OCI-LY3 (cell line): ENCODE measurements at regions not wholly inside any gene's neighbourhood (a gene's known extent, or its start where the extent isn't known, plus 50 kb on each side); places are given as distances from the start of the nearest gene placed in this dataset.
"Not testable (repeated sequence)": the region's sequence is repeated elsewhere in the genome, so short reads cannot be mapped to it uniquely, and the experiment has no call there.

Experiments used
- H2AFZ ChIP-seq: fragments of 200-600, 300-600 bp; shearing (Covaris generic); 2 replicates; pipeline ENCODE4 v1.6.0; 2014; ENCODE audit warnings: antibody characterized with exemption, low read depth, low read length
- H3K27ac ChIP-seq: fragments of 200-600, 300-600 bp; sonication (generic); 2 replicates; pipeline ENCODE4 v1.5.1; 2014; ENCODE audit warnings: mild to moderate bottlenecking, low read length, moderate library complexity, mixed read lengths
- H3K27me3 ChIP-seq: fragments of 200-600, 300-600 bp; sonication (generic); 2 replicates; pipeline ENCODE4 v1.6.1; 2014; ENCODE audit warnings: low read depth, low read length, mixed read lengths
- H3K36me3 ChIP-seq: fragments of 200-600, 300-600 bp; sonication (generic); replicated peaks from 2 replicates; pipeline ENCODE3; 2014; ENCODE audit warnings: low read depth, low read length, mixed read lengths
- H3K4me1 ChIP-seq: fragments of 300-600, 200-600 bp; sonication (generic); 2 replicates; pipeline ENCODE4 v1.6.1; 2014; ENCODE audit warnings: low read length, mixed read lengths
- H3K4me2 ChIP-seq: fragments of 200-600, 300-600 bp; sonication (generic); 2 replicates; pipeline ENCODE4 v1.6.1; 2014; ENCODE audit warnings: low read length, mixed read lengths
- H3K4me3 ChIP-seq: fragments of 300-600, 200-600 bp; sonication (generic); 2 replicates; pipeline ENCODE4 v1.5.1; 2014; ENCODE audit warnings: antibody characterized with exemption, mild to moderate bottlenecking, low read length, moderate library complexity
- H3K79me2 ChIP-seq: fragments of 300-600, 200-600 bp; shearing (Covaris generic); 2 replicates; pipeline ENCODE4 v1.6.1; 2014; ENCODE audit warnings: mild to moderate bottlenecking, low read length, mixed read lengths
- H3K9ac ChIP-seq: fragments of 300-600, 200-600 bp; shearing (Covaris generic); 2 replicates; pipeline ENCODE4 v1.6.0; 2014; ENCODE audit warnings: mild to moderate bottlenecking, low read length, moderate library complexity
- H3K9me3 ChIP-seq: fragments of 200-600, 300-600 bp; shearing (Covaris generic); 2 replicates; pipeline ENCODE4 v1.6.1; 2014; ENCODE audit warnings: low read length, mixed read lengths; ENCODE audit not compliant: insufficient read depth
- H4K20me1 ChIP-seq: fragments of 200-600, 300-600 bp; sonication (generic); 2 replicates; pipeline ENCODE4 v1.6.1; 2016; ENCODE audit warnings: low read length, mixed read lengths; ENCODE audit not compliant: insufficient read depth
- EZH2phosphoT487 ChIP-seq: fragments of 200-600 bp; shearing (Covaris generic); IDR thresholded peaks from 2 replicates; pipeline ENCODE4 v1.6.1; 2018; ENCODE audit warnings: antibody characterized with exemption, mixed run types, low read depth
- TF ChIP-seq, protein P1 (sequence below): fragments of 200-600, 300-600 bp; sonication (generic); IDR thresholded peaks from 2 replicates; pipeline ENCODE4 v1.5.1; 2014; ENCODE audit warnings: antibody characterized with exemption, low read length, low read depth

DNA sequence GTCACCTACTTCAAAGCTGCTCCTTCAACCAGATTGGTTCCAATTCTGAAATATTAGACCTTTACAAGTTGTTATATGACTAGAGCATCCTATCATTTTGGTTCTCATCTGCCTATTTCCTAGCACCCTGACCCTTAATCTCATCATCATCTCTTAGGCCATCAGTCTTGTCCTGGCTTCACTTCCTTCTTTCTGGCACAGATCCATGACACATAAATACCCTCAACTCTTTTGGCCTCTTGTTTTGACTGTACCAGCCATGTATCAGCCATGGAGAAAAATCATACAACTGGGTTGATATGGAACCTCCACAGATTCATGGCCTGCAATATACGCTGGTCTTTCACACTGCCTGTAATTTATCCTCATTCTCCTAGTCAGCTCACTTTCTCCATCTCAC, 123.1 kb upstream of the FBXL17 start:
- no peak overlapping the region for H3K9ac ChIP-seq
- H3K4me1 ChIP-seq: no peaks in the 10 kb centered on the region
- H3K36me3 ChIP-seq: no peaks in the 10 kb centered on the region
- H3K27ac ChIP-seq: no peak overlapping the region
- H3K4me3 ChIP-seq: no peak overlapping the region
- no peaks in the 10 kb centered on the region for H3K27me3 ChIP-seq
- TF ChIP-seq, protein P1, sequence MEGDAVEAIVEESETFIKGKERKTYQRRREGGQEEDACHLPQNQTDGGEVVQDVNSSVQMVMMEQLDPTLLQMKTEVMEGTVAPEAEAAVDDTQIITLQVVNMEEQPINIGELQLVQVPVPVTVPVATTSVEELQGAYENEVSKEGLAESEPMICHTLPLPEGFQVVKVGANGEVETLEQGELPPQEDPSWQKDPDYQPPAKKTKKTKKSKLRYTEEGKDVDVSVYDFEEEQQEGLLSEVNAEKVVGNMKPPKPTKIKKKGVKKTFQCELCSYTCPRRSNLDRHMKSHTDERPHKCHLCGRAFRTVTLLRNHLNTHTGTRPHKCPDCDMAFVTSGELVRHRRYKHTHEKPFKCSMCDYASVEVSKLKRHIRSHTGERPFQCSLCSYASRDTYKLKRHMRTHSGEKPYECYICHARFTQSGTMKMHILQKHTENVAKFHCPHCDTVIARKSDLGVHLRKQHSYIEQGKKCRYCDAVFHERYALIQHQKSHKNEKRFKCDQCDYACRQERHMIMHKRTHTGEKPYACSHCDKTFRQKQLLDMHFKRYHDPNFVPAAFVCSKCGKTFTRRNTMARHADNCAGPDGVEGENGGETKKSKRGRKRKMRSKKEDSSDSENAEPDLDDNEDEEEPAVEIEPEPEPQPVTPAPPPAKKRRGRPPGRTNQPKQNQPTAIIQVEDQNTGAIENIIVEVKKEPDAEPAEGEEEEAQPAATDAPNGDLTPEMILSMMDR: no peak
- no peak for TF ChIP-seq EZH2phosphoT487
- no peaks in the 10 kb centered on the region for H3K9me3 ChIP-seq
- H3K4me2 ChIP-seq: no peak overlapping the region
- H4K20me1 ChIP-seq: no peaks in the 10 kb centered on the region
- no peak overlapping the region for H2AFZ ChIP-seq
- H3K79me2 ChIP-seq: no peaks in the 10 kb centered on the region

DNA sequence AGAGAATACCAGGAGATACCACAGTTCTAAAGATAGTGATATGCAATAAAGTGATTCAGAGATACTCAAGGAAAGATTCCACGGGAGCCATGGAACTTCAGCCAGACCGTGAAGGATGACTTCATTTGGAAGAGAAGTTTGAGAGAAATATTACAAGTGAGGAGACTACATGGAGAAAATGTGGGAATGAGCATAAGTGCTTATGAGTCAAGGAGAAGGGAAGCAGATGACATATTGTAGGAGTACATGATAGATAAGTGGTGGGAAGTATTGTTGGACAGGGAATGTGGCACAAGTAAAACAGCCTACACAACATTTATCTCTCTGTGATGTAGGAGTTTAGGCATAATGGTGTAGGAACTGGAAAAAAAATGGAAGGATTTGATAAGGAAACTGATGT, 122.1 kb upstream of the FBXL17 start:
- Histone ChIP-seq H3K36me3 (no peaks in the 10 kb centered on the region), H3K4me2 (no peak overlapping the region), H3K4me1 (no peaks in the 10 kb centered on the region), H3K4me3 (no peak overlapping the region), H3K27me3 (no peaks in the 10 kb centered on the region), H3K27ac (no peak overlapping the region), H3K9me3 (no peaks in the 10 kb centered on the region), H3K79me2 (no peaks in the 10 kb centered on the region), H2AFZ (no peak overlapping the region), H4K20me1 (no peaks in the 10 kb centered on the region), H3K9ac (no peak overlapping the region)
- no peak for TF ChIP-seq EZH2phosphoT487
- TF ChIP-seq, protein P1: no peak

DNA sequence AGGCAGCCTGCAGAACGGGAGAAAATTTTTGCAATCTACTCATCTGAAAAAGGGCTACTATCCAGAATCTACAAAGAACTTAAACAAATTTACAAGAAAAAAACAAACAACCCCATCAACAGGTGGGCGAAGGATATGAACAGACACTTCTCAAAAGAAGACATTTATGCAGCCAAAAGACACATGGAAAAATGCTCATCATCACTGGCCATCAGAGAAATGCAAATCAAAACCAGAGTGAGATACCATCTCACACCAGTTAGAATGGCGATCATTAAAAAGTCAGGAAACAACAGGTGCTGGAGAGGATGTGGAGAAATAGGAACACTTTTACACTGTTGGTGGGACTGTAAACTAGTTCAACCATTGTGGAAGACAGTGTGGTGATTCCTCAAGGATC, 113.7 kb upstream of the FBXL17 start:
- not testable (repeated sequence) for H4K20me1 ChIP-seq, H3K27me3 ChIP-seq, H3K9me3 ChIP-seq, H3K79me2 ChIP-seq, H3K4me3 ChIP-seq, H3K27ac ChIP-seq, H3K4me1 ChIP-seq, H3K36me3 ChIP-seq, H3K4me2 ChIP-seq, H2AFZ ChIP-seq, H3K9ac ChIP-seq

DNA sequence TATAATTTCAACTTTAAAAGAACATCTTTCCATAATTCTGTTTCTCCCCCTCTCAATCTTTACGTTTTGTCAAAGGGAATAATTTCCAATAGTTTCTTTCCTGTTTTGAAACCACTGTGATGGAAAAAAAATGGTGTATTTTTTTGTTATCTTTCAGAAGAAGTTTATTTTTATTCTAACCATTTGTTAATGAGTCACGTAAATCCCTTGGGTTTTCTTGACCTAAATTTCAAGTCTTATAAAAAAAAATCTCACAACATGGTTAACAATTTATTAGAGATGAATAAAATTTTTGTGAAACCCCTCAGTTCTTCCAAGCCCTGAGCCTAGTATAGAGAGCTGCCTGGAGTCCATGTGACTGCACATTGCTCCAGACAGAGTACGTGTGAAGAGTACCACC, 106.1 kb upstream of the FBXL17 start:
- no peaks in the 10 kb centered on the region for H3K27me3 ChIP-seq
- no peaks in the 10 kb centered on the region for H3K36me3 ChIP-seq
- H3K79me2 ChIP-seq: no peaks in the 10 kb centered on the region
- no peak overlapping the region for H2AFZ ChIP-seq
- TF ChIP-seq EZH2phosphoT487: no peak
- TF ChIP-seq, protein P1: no peak
- no peaks in the 10 kb centered on the region for H3K9me3 ChIP-seq
- no peak overlapping the region for H3K27ac ChIP-seq
- no peaks in the 10 kb centered on the region for H3K4me1 ChIP-seq
- H3K4me3 ChIP-seq: no peak overlapping the region
- no peak overlapping the region for H3K9ac ChIP-seq
- H3K4me2 ChIP-seq: no peak overlapping the region
- H4K20me1 ChIP-seq: no peaks in the 10 kb centered on the region

DNA sequence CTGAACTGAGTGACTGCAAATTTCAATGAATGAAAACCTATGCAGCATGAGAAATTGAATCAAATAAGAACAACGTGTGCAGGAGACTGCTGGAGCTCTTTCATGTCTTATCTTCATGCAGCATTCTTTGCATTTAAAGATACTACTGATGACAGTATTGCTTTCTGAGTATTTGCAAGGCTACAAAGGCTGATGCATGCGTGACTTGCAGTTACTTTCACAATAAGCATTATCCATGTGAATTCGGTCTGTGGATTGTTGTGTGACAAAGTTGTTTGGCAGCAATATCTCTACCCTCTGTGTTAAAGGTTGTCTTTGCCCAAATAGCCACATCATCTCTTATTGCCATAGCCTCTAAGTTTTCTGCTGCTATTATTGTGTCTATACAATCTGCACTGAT, 102.1 kb upstream of the FBXL17 start:
- no peak overlapping the region for H3K9ac ChIP-seq
- no peaks in the 10 kb centered on the region for H3K79me2 ChIP-seq
- H3K9me3 ChIP-seq: no peaks in the 10 kb centered on the region
- no peak overlapping the region for H3K4me3 ChIP-seq
- no peaks in the 10 kb centered on the region for H3K36me3 ChIP-seq
- no peak for TF ChIP-seq EZH2phosphoT487
- TF ChIP-seq, protein P1: no peak
- H3K4me2 ChIP-seq: no peak overlapping the region
- H2AFZ ChIP-seq: no peak overlapping the region
- no peaks in the 10 kb centered on the region for H3K27me3 ChIP-seq
- H3K27ac ChIP-seq: no peak overlapping the region
- no peaks in the 10 kb centered on the region for H3K4me1 ChIP-seq
- H4K20me1 ChIP-seq: no peaks in the 10 kb centered on the region
